ENCODE measurements at regions not wholly inside any gene's neighbourhood (a gene's known extent, or its start where the extent isn't known, plus 50 kb on each side); places are given as distances from the start of the nearest gene placed in this dataset.

DNA sequence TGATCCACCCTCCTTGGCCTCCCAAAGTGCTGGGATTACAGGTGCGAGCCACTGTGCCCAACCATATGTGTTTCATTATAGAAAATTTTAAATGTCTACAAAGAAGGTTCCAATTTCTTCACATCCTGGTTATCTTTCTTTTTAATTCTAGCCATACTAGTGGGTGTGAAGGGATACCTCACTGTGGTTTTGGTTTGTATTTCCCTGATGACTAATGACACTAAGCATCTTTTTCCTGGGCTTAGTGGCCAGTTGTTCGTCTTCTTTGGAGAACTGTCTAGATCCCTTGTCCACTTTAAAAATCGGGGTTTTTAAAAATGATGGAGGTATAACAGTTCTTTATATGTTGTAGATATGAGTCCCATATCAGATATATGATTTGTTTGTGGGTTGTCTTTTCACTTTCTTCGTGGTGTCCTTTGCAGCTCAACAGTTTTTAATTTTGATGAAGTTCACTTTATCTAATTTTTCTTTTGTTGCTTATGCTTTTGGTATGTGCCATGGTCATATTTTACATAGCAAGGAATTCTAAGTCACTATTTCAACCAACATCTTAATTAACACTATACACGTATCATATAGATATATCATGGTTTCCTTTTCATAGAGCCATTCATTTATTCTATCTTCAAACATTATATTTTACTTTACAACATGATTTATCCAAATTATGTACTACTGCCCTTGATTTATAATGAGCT lies 135.0 kb upstream of the RIOK3 start:
- Histone ChIP-seq H2AFZ (ENCODE audit: low read depth, low read length) (no peak overlapping the region), H3K79me2 (ENCODE audit: control insufficient read depth, insufficient read depth, low read length) (no peaks in the 10 kb centered on the region), H3K36me3 (ENCODE audit: control insufficient read depth, insufficient read depth, low read length) (no peaks in the 10 kb centered on the region), H3K4me1 (replicated peaks in 1 of 2; ENCODE audit: control insufficient read depth in 2 of 2, insufficient read depth in 2 of 2, low read length in 2 of 2) (no peaks in the 10 kb centered on the region), H3K9me1 (ENCODE audit: control insufficient read depth, insufficient read depth, low read length) (no peaks in the 10 kb centered on the region), H3K27ac (ENCODE audit: extremely low read depth, low read depth, low read length) (no peak overlapping the region), H4K20me1 (replicated peaks; ENCODE audit: control insufficient read depth, insufficient read depth, low read length) (no peaks in the 10 kb centered on the region), H3K4me2 (ENCODE audit: insufficient read depth, low read length) (no peak overlapping the region), H3K27me3 (ENCODE audit: control insufficient read depth in 2 of 2, insufficient read depth in 2 of 2, low read length in 2 of 2) (no peaks in the 10 kb centered on the region), H3K9ac (ENCODE audit: insufficient read depth in 1 of 2, low read depth in 2 of 2, low read length in 2 of 2) (no peak overlapping the region), H3K9me3 (replicated peaks; ENCODE audit: control insufficient read depth, insufficient read depth, low read depth, low read length) (no peaks in the 10 kb centered on the region), H3K4me3 (no peak overlapping the region)
- in situ Hi-C loops (cut with MboI) (no loop called here), intact Hi-C loops (cut with micrococcal nuclease) (no loop called here)
- BruUV-seq (replicated peaks), result no TSS peak
- no peak for ATAC-seq
- POLR2A ChIA-PET, result interaction anchor here (1.7 kb wide), 1 partner anchor 10 kb away, joined by 3 read pairs; no protein-coding TSS in a partner anchor
- peak; percentile 54 for FAIRE-seq
- WGBS (ENCODE audit: insufficient coverage, low coverage, missing lambda C conversion rate), result 43% methylated on average over 5 of the region's 5 CpGs
- CTCF ChIA-PET (ENCODE audit: low intra/inter-chr PET ratio), result no interaction called here
- no peak for DNase-seq (ENCODE audit: extremely low read depth in 1 of 4, low spot score in 3 of 4)
- TF ChIP-seq ELF4 (CRISPR knock-in tag; IDR thresholded peaks at IDR 0.05) (no peak), BDP1 (IDR thresholded peaks at IDR 0.05; ENCODE audit: insufficient read depth, insufficient read length) (no peak), MBD2 (IDR thresholded peaks at IDR 0.05; ENCODE audit: borderline replicate concordance, low read depth) (no peak), NELFE (IDR thresholded peaks at IDR 0.05; ENCODE audit: insufficient read depth, insufficient read length) (no peak), FOSL1 (tag; conservative IDR thresholded peaks at IDR 0.05) (0 out of 2 replicates have a peak, but pooled peaks have one; percentile 32)

DNA sequence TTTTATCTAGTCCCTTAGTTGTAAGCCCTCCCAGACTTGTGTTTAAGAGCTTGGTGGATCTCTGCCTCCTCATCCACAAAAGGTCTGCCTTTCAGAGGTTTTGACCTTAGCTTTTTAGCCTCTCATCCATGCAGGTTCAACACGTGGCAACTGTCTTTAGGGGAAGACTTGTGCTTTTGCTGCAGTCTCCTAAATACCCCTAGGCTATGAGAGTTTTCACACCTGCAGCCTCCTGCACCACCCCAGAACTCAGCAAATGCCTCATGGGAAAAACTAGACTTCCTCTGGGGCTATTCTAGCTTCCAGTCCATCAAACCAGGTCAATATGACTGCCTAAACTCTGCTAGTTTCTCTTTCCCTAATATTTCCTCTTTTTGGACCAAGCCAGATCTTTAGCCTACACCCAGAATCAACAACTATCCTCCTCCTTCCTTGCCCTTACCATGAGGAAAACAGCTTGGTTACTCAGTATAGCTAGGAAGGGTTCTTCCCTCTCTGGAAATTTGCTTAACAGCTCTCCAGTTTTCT lies 132.3 kb upstream of the RIOK3 start:
- Histone ChIP-seq H4K20me1 (replicated peaks; ENCODE audit: control insufficient read depth, insufficient read depth, low read length) (no peaks in the 10 kb centered on the region), H3K4me3 (no peak overlapping the region), H3K4me1 (replicated peaks in 1 of 2; ENCODE audit: control insufficient read depth in 2 of 2, insufficient read depth in 2 of 2, low read length in 2 of 2) (no peaks in the 10 kb centered on the region), H3K4me2 (ENCODE audit: insufficient read depth, low read length) (no peak overlapping the region), H3K27ac (ENCODE audit: extremely low read depth, low read depth, low read length) (no peak overlapping the region), H3K9ac (ENCODE audit: insufficient read depth in 1 of 2, low read depth in 2 of 2, low read length in 2 of 2) (no peak overlapping the region), H3K79me2 (ENCODE audit: control insufficient read depth, insufficient read depth, low read length) (no peaks in the 10 kb centered on the region), H3K27me3 (ENCODE audit: control insufficient read depth in 2 of 2, insufficient read depth in 2 of 2, low read length in 2 of 2) (no peaks in the 10 kb centered on the region), H3K9me1 (ENCODE audit: control insufficient read depth, insufficient read depth, low read length) (no peaks in the 10 kb centered on the region), H2AFZ (ENCODE audit: low read depth, low read length) (no peak overlapping the region), H3K9me3 (replicated peaks; ENCODE audit: control insufficient read depth, insufficient read depth, low read depth, low read length) (no peaks in the 10 kb centered on the region), H3K36me3 (ENCODE audit: control insufficient read depth, insufficient read depth, low read length) (no peaks in the 10 kb centered on the region)
- WGBS (ENCODE audit: insufficient coverage, low coverage, missing lambda C conversion rate), result 5% methylated on average over 1 of the region's 1 CpG
- intact Hi-C loops (cut with micrococcal nuclease), result no loop called here
- DNase-seq (ENCODE audit: extremely low read depth in 1 of 4, low spot score in 3 of 4) (no peak), FAIRE-seq (no peak), ATAC-seq (no peak)
- ChIA-PET CTCF (ENCODE audit: low intra/inter-chr PET ratio) (no interaction called here), POLR2A (interaction anchor here (0.6 to 1.2 kb wide), 3 partner anchors 9 to 292 kb away, joined by 3 to 7 read pairs (median 3); no protein-coding TSS in a partner anchor)
- in situ Hi-C loops (cut with MboI), result no loop called here
- no TSS peak for BruUV-seq (replicated peaks)
- TF ChIP-seq, protein P1, sequence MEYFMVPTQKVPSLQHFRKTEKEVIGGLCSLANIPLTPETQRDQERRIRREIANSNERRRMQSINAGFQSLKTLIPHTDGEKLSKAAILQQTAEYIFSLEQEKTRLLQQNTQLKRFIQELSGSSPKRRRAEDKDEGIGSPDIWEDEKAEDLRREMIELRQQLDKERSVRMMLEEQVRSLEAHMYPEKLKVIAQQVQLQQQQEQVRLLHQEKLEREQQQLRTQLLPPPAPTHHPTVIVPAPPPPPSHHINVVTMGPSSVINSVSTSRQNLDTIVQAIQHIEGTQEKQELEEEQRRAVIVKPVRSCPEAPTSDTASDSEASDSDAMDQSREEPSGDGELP (CRISPR knock-in tag; IDR thresholded peaks at IDR 0.05; ENCODE audit: borderline replicate concordance), result no peak
- TF ChIP-seq, protein P2, sequence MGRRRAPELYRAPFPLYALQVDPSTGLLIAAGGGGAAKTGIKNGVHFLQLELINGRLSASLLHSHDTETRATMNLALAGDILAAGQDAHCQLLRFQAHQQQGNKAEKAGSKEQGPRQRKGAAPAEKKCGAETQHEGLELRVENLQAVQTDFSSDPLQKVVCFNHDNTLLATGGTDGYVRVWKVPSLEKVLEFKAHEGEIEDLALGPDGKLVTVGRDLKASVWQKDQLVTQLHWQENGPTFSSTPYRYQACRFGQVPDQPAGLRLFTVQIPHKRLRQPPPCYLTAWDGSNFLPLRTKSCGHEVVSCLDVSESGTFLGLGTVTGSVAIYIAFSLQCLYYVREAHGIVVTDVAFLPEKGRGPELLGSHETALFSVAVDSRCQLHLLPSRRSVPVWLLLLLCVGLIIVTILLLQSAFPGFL (CRISPR knock-in tag; IDR thresholded peaks at IDR 0.05), result no peak
- TF ChIP-seq SETDB1 (IDR thresholded peaks at IDR 0.05; ENCODE audit: low read length) (no peak), IFI16 (CRISPR knock-in tag; IDR thresholded peaks at IDR 0.05) (no peak), KAT8 (IDR thresholded peaks at IDR 0.05; ENCODE audit: low read depth) (no peak)
- TF ChIP-seq, protein P3, sequence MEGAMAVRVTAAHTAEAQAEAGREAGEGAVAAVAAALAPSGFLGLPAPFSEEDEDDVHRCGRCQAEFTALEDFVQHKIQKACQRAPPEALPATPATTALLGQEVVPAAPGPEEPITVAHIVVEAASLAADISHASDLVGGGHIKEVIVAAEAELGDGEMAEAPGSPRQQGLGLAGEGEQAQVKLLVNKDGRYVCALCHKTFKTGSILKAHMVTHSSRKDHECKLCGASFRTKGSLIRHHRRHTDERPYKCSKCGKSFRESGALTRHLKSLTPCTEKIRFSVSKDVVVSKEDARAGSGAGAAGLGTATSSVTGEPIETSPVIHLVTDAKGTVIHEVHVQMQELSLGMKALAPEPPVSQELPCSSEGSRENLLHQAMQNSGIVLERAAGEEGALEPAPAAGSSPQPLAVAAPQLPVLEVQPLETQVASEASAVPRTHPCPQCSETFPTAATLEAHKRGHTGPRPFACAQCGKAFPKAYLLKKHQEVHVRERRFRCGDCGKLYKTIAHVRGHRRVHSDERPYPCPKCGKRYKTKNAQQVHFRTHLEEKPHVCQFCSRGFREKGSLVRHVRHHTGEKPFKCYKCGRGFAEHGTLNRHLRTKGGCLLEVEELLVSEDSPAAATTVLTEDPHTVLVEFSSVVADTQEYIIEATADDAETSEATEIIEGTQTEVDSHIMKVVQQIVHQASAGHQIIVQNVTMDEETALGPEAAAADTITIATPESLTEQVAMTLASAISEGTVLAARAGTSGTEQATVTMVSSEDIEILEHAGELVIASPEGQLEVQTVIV (CRISPR knock-in tag; IDR thresholded peaks at IDR 0.05; ENCODE audit: borderline replicate concordance), result no peak

Data from K562 (cell line).